H1 (cell line): ENCODE measurements at regions not wholly inside any gene's neighbourhood (a gene's known extent, or its start where the extent isn't known, plus 50 kb on each side); places are given as distances from the start of the nearest gene placed in this dataset.

Experiments
- CTCF ChIA-PET: fragments of 300-600 bp; sonication (Branson Sonifier 250); formaldehyde crosslinking; loops from one replicate; lab custom pipeline; 2021; ENCODE audit not compliant: partially characterized antibody; lab: Charles Lee
- POLR2A ChIA-PET: fragments of 300-600 bp; sonication (Branson Sonifier 250); formaldehyde crosslinking; loops from one replicate; lab custom pipeline; 2021; ENCODE audit warnings: inconsistent platforms; ENCODE audit not compliant: partially characterized antibody; lab: Charles Lee
- DNase-seq, 2 experiments: peaks; one replicate each; pipeline versions ENCODE4 v3.0.0 to v3.0.0-alpha.2; 2010 to 2022; ENCODE audit warnings: low spot score in 2 of 2, low read depth in 1 of 2, mixed read lengths in 1 of 2
- FAIRE-seq: peaks from 2 replicates; lab custom pipeline; 2011; peaks lifted over from hg19 to GRCh38; lab: Jason Lieb, UNC
- H2AFZ ChIP-seq: 2 replicates; pipeline ENCODE4 v1.8.1; 2012; ENCODE audit warnings: low read length, inconsistent platforms
- H2AK5ac ChIP-seq: 2 replicates; pipeline ENCODE4 v1.6.1; 2013; ENCODE audit warnings: low read depth, low read length
- H2BK120ac ChIP-seq: replicated peaks from 2 replicates; pipeline ENCODE3; 2013; ENCODE audit warnings: low read depth, low read length, inconsistent platforms
- H2BK12ac ChIP-seq: 2 replicates; pipeline ENCODE4 v1.6.1; 2013; ENCODE audit warnings: low read depth, low read length
- H2BK15ac ChIP-seq: 2 replicates; pipeline ENCODE4 v1.6.1; 2013; ENCODE audit warnings: low read length
- H2BK20ac ChIP-seq: 2 replicates; pipeline ENCODE4 v1.6.1; 2013; ENCODE audit warnings: low read length
- H2BK5ac ChIP-seq: 2 replicates; pipeline ENCODE4 v1.6.1; 2013; ENCODE audit warnings: low read depth, low read length
- H3K14ac ChIP-seq: 2 replicates; pipeline ENCODE4 v1.6.1; 2013; ENCODE audit warnings: inconsistent platforms; ENCODE audit not compliant: insufficient read length
- H3K18ac ChIP-seq: 2 replicates; pipeline ENCODE4 v1.6.1; 2013; ENCODE audit warnings: low read length; ENCODE audit errors: extremely low read depth
- H3K23ac ChIP-seq: 2 replicates; pipeline ENCODE4 v1.6.1; 2013; ENCODE audit warnings: inconsistent platforms; ENCODE audit not compliant: insufficient read length
- H3K23me2 ChIP-seq: 2 replicates; pipeline ENCODE4 v1.6.1; 2013; ENCODE audit warnings: low read depth, low read length
- H3K27ac ChIP-seq: 2 replicates; pipeline ENCODE4 v1.6.1; 2011; ENCODE audit warnings: low read depth, low read length, inconsistent platforms
- H3K27me3 ChIP-seq, 4 experiments: replicated peaks in 1 of 4; 1 replicate in 1 of 4; 2 replicates in 3 of 4; pipeline versions ENCODE4 v1.6.1 to v1.8.1; 2011 to 2013; ENCODE audit warnings: low read length in 3 of 4, mild to moderate bottlenecking in 3 of 4, inconsistent platforms in 2 of 4, mixed read lengths in 2 of 4, moderate library complexity in 1 of 4; ENCODE audit not compliant: control insufficient read depth in 3 of 4, insufficient read depth in 3 of 4; ENCODE audit errors: extremely low read depth in 1 of 4
- H3K36me3 ChIP-seq, 4 experiments: 2 replicates each; pipeline versions ENCODE4 v1.6.1 to v1.8.1; 2011 to 2013; ENCODE audit warnings: mild to moderate bottlenecking in 4 of 4, low read length in 3 of 4, moderate library complexity in 2 of 4, control low read depth in 1 of 4, inconsistent platforms in 1 of 4; ENCODE audit not compliant: insufficient read depth in 4 of 4, control insufficient read depth in 2 of 4
- H3K4ac ChIP-seq: replicated peaks from 2 replicates; pipeline ENCODE3; 2013; ENCODE audit warnings: low read length, low read depth, mixed read lengths, inconsistent platforms; ENCODE audit not compliant: insufficient read length
- H3K4me1 ChIP-seq, 4 experiments: replicated peaks in 1 of 4; 1 replicate in 1 of 4; 2 replicates in 3 of 4; pipeline versions ENCODE4 v1.6.1 to v1.8.1; 2011 to 2013; ENCODE audit warnings: low read length in 3 of 4, inconsistent platforms in 2 of 4, mixed read lengths in 1 of 4; ENCODE audit not compliant: insufficient read depth in 4 of 4, control insufficient read depth in 3 of 4
- H3K4me2 ChIP-seq, 2 experiments: 2 replicates each; pipeline versions ENCODE4 v1.6.1 to v1.8.1; 2011 to 2013; ENCODE audit warnings: low read depth in 2 of 2, low read length in 2 of 2, control low read depth in 1 of 2, inconsistent platforms in 1 of 2, mild to moderate bottlenecking in 1 of 2; ENCODE audit not compliant: insufficient read depth in 1 of 2
- H3K4me3 ChIP-seq, 4 experiments: fragments of 200-600, 300-600 bp in 1 of 4; sonication (generic), shearing (Covaris generic), sonication (Bioruptor Twin) in 1 of 4; 2 replicates each; pipeline versions ENCODE4 v1.5.1 to v1.8.1; 2011 to 2016; ENCODE audit warnings: low read length in 4 of 4, low read depth in 3 of 4, control low read depth in 2 of 4, inconsistent platforms in 2 of 4, mild to moderate bottlenecking in 2 of 4, mixed read lengths in 1 of 4, moderate library complexity in 1 of 4; ENCODE audit not compliant: insufficient read depth in 2 of 4; ENCODE audit errors: extremely low read depth in 1 of 4
- H3K56ac ChIP-seq: replicated peaks from 2 replicates; pipeline ENCODE3; 2013; ENCODE audit warnings: low read depth, mild to moderate bottlenecking, mixed read lengths, low read length, inconsistent platforms; ENCODE audit not compliant: insufficient read length
- H3K79me1 ChIP-seq: 2 replicates; pipeline ENCODE4 v1.6.1; 2013; ENCODE audit warnings: low read depth, low read length, control low read depth
- H3K79me2 ChIP-seq, 2 experiments: 2 replicates each; pipeline versions ENCODE4 v1.6.1 to v1.8.1; 2012 to 2013; ENCODE audit warnings: low read length in 2 of 2, mild to moderate bottlenecking in 2 of 2, inconsistent platforms in 1 of 2; ENCODE audit not compliant: insufficient read depth in 2 of 2, control insufficient read depth in 1 of 2
- H3K9ac ChIP-seq, 4 experiments: replicated peaks in 1 of 4; 1 replicate in 1 of 4; 2 replicates in 3 of 4; pipeline versions ENCODE4 v1.6.1 to v1.8.1; 2011 to 2013; ENCODE audit warnings: low read depth in 3 of 4, low read length in 3 of 4, control low read depth in 2 of 4, mild to moderate bottlenecking in 2 of 4, moderate library complexity in 2 of 4, inconsistent platforms in 1 of 4; ENCODE audit errors: extremely low read depth in 1 of 4
- H3K9me3 ChIP-seq, 2 experiments: 2 replicates each; pipeline versions ENCODE4 v1.6.1 to v1.8.1; 2012 to 2013; ENCODE audit warnings: mild to moderate bottlenecking in 2 of 2, moderate library complexity in 2 of 2, control low read depth in 1 of 2, inconsistent platforms in 1 of 2, low read depth in 1 of 2, low read length in 1 of 2, mixed read lengths in 1 of 2; ENCODE audit not compliant: insufficient read depth in 2 of 2
- H4K20me1 ChIP-seq, 2 experiments: replicated peaks in 1 of 2; 2 replicates each; pipeline versions ENCODE3 to v1.8.1; 2011 to 2013; ENCODE audit warnings: inconsistent platforms in 2 of 2, low read length in 2 of 2, mild to moderate bottlenecking in 1 of 2; ENCODE audit not compliant: insufficient read depth in 2 of 2, control insufficient read depth in 1 of 2
- H4K5ac ChIP-seq: 2 replicates; pipeline ENCODE4 v1.6.1; 2013; ENCODE audit warnings: low read length, low read depth, mixed read lengths, inconsistent platforms; ENCODE audit not compliant: insufficient read length
- H4K8ac ChIP-seq: 2 replicates; pipeline ENCODE4 v1.8.0; 2013; ENCODE audit warnings: mild to moderate bottlenecking, moderate library complexity, low read length, inconsistent platforms; ENCODE audit not compliant: insufficient read depth; ENCODE audit errors: extremely low read depth
- H4K91ac ChIP-seq: replicated peaks from 2 replicates; pipeline ENCODE3; 2013; ENCODE audit warnings: low read length, mixed read lengths, inconsistent platforms; ENCODE audit not compliant: insufficient read length
- BCL11A ChIP-seq, 2 experiments: IDR thresholded peaks; one replicate each; pipeline ENCODE4 v1.6.1; 2011; ENCODE audit warnings: low read depth in 2 of 2, low read length in 2 of 2, mild to moderate bottlenecking in 2 of 2
- CREB1 ChIP-seq: IDR thresholded peaks from 2 replicates; pipeline ENCODE4 v1.6.1; 2012; ENCODE audit warnings: inconsistent platforms
- EP300 ChIP-seq, 2 experiments: IDR thresholded peaks; 1 replicate in 1 of 2; 2 replicates in 1 of 2; pipeline ENCODE4 v1.6.1; 2011 to 2012; ENCODE audit warnings: low read depth in 2 of 2, low read length in 2 of 2, mild to moderate bottlenecking in 2 of 2, borderline replicate concordance in 1 of 2, inconsistent platforms in 1 of 2, moderate library complexity in 1 of 2
- HDAC6 ChIP-seq: IDR thresholded peaks from one replicate; pipeline ENCODE4 v1.7.1; 2012; ENCODE audit warnings: low read depth, mild to moderate bottlenecking, inconsistent platforms, low read length, moderate library complexity
- POLR2A ChIP-seq, 2 experiments: IDR thresholded peaks; 1 replicate in 1 of 2; 2 replicates in 1 of 2; pipeline ENCODE4 v1.6.1; 2011; ENCODE audit warnings: low read depth in 2 of 2, low read length in 2 of 2, mild to moderate bottlenecking in 2 of 2; ENCODE audit errors: control extremely low read depth in 1 of 2
- WGBS, 2 experiments: shearing (Covaris generic) in 1 of 2; methylation state at CpG; one replicate each; pipeline versions ENCODE4 v1.1.6 to v1.1.7; 2013 to 2015; ENCODE audit warnings: low lambda C conversion rate in 2 of 2, mixed read lengths in 2 of 2, inconsistent platforms in 1 of 2, low coverage in 1 of 2, missing lambda C conversion rate in 1 of 2; ENCODE audit not compliant: insufficient replicate concordance in 2 of 2, insufficient coverage in 1 of 2, insufficient read length in 1 of 2; ENCODE audit errors: extremely low coverage in 1 of 2, missing lambda C conversion rate in 1 of 2; 5-methylcytosine and 5-hydroxymethylcytosine counted together
- TF ChIP-seq, protein P1 (sequence below), 3 experiments: IDR thresholded peaks; 1 replicate in 2 of 3; 2 replicates in 1 of 3; pipeline versions ENCODE4 v1.5.1 to v1.6.1; 2011; ENCODE audit warnings: low read length in 3 of 3, mild to moderate bottlenecking in 3 of 3, inconsistent platforms in 2 of 3, low read depth in 1 of 3, moderate library complexity in 1 of 3; ENCODE audit not compliant: insufficient read depth in 1 of 3; ENCODE audit errors: control extremely low read depth in 1 of 3

DNA sequence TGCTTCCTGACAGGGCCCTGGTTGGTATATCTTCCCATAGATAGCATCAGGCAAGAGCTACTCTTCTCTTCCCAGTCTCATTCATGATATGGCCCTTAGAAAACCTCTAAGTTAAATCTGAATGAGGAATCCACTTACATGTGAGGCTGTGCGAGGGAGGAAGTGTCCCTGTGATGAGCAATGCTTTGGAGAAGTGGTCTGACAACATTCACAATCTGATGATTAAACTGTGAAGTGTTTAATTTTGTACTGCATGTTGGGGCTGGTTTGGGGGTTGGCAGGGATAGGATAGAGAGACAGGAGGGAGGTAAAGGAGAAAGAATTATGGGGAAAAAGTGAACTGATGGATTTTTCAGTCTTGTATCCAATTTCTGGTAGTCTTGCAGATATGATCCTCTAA, 421.2 kb upstream of the DAB1 start:
- Histone ChIP-seq H3K79me1 (no peaks in the 10 kb centered on the region), H3K4me3 (no peak overlapping the region), H2AK5ac (no peak overlapping the region), H2BK20ac (no peak overlapping the region), H4K91ac (no peak overlapping the region), H3K23ac (no peak overlapping the region), H3K23me2 (no peaks in the 10 kb centered on the region), H3K9me3 (peaks cover 20% of the 10 kb centered on the region in 2 experiments), H3K27ac (no peak overlapping the region), H3K56ac (no peak overlapping the region), H2BK12ac (no peak overlapping the region), H2AFZ (no peak overlapping the region), H2BK5ac (no peak overlapping the region), H4K8ac (no peak overlapping the region), H3K27me3 (no peaks in the 10 kb centered on the region), H3K14ac (no peak overlapping the region), H3K4me2 (no peak overlapping the region), H2BK15ac (no peak overlapping the region), H3K18ac (no peak overlapping the region), H4K20me1 (no peaks in the 10 kb centered on the region), H4K5ac (no peak overlapping the region), H3K4ac (no peak overlapping the region), H2BK120ac (no peak overlapping the region), H3K9ac (no peak overlapping the region)
- ChIA-PET CTCF (interaction anchor here (1.5 kb wide), 1 partner anchor 9 kb away, joined by 6 read pairs; no protein-coding TSS in a partner anchor), POLR2A (no interaction called here)
- WGBS, 2 experiments: 94% methylated on average over 1 of the region's 1 CpG; no CpG with 5 or more reads in 1 of the 2 experiments
- DNase-seq (no peak), FAIRE-seq (no peak)
- TF ChIP-seq POLR2A (IDR thresholded peaks at IDR 0.05; ENCODE audit: control extremely low read depth in 1 of 2, low read depth in 2 of 2, low read length in 2 of 2): no peak
- TF ChIP-seq, protein P1, sequence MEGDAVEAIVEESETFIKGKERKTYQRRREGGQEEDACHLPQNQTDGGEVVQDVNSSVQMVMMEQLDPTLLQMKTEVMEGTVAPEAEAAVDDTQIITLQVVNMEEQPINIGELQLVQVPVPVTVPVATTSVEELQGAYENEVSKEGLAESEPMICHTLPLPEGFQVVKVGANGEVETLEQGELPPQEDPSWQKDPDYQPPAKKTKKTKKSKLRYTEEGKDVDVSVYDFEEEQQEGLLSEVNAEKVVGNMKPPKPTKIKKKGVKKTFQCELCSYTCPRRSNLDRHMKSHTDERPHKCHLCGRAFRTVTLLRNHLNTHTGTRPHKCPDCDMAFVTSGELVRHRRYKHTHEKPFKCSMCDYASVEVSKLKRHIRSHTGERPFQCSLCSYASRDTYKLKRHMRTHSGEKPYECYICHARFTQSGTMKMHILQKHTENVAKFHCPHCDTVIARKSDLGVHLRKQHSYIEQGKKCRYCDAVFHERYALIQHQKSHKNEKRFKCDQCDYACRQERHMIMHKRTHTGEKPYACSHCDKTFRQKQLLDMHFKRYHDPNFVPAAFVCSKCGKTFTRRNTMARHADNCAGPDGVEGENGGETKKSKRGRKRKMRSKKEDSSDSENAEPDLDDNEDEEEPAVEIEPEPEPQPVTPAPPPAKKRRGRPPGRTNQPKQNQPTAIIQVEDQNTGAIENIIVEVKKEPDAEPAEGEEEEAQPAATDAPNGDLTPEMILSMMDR (IDR thresholded peaks at IDR 0.05; ENCODE audit: control extremely low read depth in 1 of 3, insufficient read depth in 1 of 3, low read depth in 1 of 3, low read length in 3 of 3): no peak
- no peak for TF ChIP-seq HDAC6
- TF ChIP-seq EP300 (IDR thresholded peaks at IDR 0.05; ENCODE audit: borderline replicate concordance in 1 of 2, low read depth in 2 of 2, low read length in 2 of 2): no peak
- no peak for TF ChIP-seq BCL11A (IDR thresholded peaks at IDR 0.05; ENCODE audit: low read depth in 2 of 2, low read length in 2 of 2)
- TF ChIP-seq CREB1: no peak
- TF ChIP-seq, all 59 proteins: peak for 0
- no peaks in the 10 kb centered on the region for H3K79me2 ChIP-seq
- H3K36me3 ChIP-seq: peaks cover 0 to 3% (median 2%) of the 10 kb centered on the region in 4 experiments; a peak in 2 of 8 replicates
- no peaks in the 10 kb centered on the region for H3K4me1 ChIP-seq
